ENCODE measurements at regions not wholly inside any gene's neighbourhood (a gene's known extent, or its start where the extent isn't known, plus 50 kb on each side); places are given as distances from the start of the nearest gene placed in this dataset.
"Not testable (repeated sequence)": the region's sequence is repeated elsewhere in the genome, so short reads cannot be mapped to it uniquely, and the experiment has no call there.

DNA sequence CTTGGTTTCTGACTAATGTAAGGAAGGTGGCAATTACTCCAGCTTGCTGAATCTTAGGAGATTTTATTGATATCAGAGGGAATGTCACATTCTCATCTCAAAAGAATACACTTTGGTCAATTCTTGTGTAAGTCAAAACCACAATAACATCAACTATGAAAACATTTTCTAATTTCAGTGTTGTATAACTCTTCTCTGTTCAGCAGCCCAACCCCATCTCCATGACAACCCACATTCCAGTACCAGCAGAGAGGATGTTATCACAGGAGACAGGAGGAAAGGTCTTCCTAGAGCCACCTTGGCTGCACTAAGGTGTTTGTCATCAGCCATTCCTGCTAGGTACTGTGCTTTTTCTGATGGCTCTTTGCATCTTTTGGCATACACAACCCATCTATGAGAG lies 529.1 kb upstream of the BRINP1 start:
- no peak for DNase-seq

DNA sequence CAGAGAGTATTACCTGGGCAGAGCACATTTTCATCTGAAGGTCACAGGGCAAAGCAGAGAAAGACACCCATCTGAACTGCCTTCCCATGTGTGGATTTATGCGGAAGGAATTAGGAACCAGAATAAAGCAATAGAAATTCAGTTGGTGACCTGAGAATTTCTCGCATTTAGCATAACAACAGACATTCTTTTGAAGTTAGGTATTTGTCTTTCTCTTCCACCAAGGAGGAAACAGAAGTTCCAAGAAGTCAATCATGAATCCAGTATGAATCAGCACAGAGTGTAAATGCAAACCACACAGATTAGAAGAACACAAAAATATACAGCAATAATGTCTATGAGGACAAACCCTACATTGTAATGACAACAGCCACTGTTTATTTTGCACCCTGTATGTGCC lies 515.2 kb upstream of the BRINP1 start:
- no peak for DNase-seq

DNA sequence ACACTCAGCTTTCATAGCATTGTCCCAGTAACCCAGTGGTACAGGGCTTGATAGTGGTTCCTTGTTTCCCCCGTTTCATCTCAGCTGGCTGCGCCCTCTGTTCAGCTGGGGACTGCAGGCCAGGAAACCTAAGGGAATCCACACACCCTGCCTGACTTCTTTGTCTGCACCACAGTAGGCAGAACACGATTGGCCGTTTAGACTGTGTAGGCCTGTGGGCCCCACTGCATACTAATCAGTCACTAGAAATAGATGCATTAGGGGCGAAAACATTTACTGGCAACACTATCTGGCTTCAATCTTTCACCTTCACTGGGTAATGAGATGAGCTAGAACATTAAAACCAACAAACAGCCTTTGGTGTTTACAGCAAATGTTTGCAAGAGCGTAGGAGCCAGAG lies 512.7 kb upstream of the BRINP1 start:
- DNase-seq, result no peak

DNA sequence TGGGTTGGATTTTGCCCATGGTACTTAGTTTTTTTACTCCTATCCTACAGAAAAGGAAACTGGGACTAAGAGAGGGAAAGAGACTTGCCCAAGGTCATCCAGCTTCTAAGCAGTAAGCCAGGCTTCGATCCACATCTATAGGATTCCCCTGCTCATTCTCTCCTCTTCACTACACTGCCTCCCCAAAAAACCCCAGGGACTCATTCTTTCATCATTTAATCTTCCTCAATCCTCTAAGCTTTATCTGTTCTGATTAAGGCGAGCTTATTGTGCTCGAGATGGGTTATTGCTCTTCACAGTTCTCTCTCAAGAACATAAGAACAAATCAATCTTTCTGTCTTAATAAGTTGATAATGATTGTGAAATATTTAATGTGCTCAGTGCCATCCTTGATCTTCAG lies 511.1 kb upstream of the BRINP1 start:
- DNase-seq, result no peak

- DNase-seq, result no peak
Measured at GRCh38 chr9:119877306-119877705, 508.1 kb upstream of the BRINP1 start.

- DNase-seq, result no peak
Measured at GRCh38 chr9:119873877-119874276, 504.6 kb upstream of the BRINP1 start.

DNA sequence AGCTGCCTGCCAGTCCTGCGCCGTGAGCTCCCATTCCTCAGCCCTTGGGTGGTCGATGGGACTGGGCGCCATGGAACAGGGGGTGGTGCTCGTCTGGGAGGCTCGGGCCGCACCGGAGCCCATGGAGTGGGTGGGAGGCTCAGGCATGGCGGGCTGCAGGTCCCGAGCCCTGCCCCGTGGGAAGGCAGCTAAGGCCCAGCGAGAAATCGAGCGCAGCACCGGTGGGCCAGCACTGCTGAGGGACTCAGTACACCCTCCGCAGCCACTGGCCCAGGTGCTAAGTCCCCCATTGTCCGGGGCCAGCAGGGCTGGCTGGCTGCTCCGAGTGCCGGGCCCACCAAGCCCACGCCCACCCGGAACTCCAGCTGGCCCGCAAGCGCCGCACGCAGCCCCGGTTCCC lies 501.0 kb upstream of the BRINP1 start:
- not testable (repeated sequence) for DNase-seq

DNA sequence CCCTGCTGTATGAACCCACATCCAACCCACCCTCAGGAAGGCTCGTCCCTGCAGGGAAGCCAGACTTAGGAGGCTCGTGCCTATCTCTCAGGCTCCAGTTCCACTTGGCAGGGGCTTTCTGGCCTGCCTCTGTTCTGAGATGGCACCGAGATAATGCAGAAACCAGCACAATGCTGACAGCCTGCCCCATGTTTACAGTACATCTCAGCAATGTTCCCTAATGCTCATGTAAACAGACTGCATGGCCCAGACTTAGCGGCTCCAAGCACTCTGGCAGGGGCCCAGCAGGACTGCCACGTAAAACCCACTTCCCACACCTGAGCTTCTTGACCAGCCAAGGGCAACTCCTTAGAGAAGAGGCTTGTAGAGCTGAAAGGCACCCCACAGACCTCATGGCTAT lies 499.5 kb upstream of the BRINP1 start:
- no peak for DNase-seq

DNA sequence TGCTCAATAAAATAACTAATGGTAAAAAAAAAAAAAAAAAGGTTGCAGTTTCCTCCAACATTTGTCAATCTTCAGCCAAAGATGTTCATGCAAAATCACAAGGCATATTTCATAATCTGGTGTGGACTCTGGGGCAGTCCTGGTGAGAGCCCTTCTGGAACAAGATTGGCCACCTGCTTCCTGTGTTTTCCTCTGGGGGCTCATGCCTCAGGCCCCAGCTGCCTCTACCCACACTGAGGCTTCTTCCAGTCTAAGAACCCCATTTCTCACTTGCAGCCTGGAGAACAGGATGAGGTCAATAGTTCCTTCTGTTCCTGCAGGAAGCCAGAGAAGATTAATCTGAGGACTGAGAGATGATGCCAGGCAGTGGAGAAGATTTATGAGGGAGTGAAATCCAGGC lies 492.6 kb upstream of the BRINP1 start:
- no peak for DNase-seq

DNA sequence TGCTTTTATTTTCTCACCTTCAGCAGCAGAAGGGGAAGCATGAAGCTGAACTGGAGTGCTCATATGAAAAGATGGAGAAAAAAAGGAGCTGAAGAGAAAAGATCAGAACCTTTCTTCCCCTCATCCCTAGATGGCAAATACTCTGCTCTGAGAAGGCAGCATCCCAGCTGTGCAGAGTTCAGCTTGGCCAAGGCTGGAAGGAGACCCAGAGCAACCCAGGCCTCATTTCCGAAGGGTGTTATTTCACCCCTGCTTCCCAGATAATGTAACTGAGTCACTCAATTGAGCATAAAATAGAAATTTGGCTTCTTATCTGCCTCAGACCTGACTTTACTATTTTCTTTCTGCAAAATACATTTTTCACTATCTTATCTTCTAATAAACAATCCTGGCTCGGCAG lies 489.9 kb upstream of the BRINP1 start:
- DNase-seq, result no peak

GRCh38 chr9:119853126-119853525 lies 483.9 kb upstream of the BRINP1 start:
- DNase-seq, result no peak

GRCh38 chr9:119852390-119852789 lies 483.2 kb upstream of the BRINP1 start:
- no peak for DNase-seq

GRCh38 chr9:119844431-119844830 lies 475.2 kb upstream of the BRINP1 start:
- no peak for DNase-seq

- no peak for DNase-seq
Measured at GRCh38 chr9:119841016-119841415, 471.8 kb upstream of the BRINP1 start.

DNA sequence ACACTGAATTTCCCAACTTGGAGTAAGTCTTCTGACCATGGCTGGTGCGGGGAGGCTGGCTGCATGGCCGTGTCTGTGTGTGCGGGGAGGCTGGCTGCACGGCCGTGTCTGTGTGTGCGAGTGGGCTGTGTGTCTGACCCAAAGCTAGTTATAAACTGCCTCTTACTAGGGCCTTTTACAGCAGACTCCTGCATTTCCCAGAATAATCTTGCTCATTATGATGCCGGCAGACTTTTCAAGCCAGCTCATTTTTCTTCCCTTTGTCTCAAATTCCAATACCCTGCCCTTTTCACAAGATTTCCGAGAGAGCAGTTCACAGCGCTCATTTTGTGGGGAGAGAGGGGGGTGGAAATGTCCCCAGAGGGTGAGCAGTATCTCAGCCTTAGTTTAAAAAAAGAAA lies 470.7 kb upstream of the BRINP1 start:
- DNase-seq, result no peak

DNA sequence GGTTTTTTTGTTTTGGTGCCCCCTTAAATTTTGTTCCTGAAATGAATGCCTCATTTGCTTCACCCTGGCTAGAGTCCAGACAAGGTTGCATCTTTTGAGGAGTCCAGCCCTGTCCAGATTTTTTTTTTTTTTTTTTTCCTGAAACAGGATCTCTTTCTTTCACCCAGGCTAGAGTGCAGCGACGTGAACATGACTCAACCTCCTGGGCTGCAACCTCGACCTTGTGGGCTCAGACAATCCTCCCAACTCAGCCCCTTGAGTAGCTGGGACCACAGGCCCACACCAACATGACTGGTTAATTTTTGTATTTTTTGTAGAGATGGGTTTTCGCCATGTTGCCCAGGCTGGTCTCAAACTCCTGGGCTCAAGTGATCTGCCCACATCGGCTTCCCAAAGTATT lies 469.0 kb upstream of the BRINP1 start:
- no peak for DNase-seq

DNA sequence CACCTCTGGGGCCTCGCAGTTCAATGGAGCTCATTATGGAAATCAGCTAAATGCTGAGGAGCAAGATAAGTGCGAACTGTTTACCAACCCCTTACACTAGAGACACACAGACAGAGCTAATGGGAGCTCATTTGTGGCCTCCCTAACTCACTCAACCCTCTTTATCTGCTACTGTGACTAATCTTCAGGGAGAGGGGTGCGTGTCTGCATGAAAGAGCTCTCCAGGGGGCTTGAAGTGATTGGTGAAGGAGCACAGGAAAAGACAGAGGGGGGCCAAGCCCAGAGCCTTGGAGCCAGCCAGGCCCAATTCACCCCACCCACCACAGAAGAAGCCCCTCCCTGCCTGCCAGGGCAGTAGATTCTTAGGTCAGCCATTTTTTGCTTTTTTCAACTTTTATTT lies 466.8 kb upstream of the BRINP1 start:
- no peak for DNase-seq

GRCh38 chr9:119834064-119834620 lies 464.9 kb upstream of the BRINP1 start:
- no peak for DNase-seq

GRCh38 chr9:119831309-119831708 lies 462.1 kb upstream of the BRINP1 start:
- no peak for DNase-seq

- DNase-seq, result no peak
Measured at GRCh38 chr9:119829748-119830147, 460.5 kb upstream of the BRINP1 start.

- no peak for DNase-seq
Measured at GRCh38 chr9:119829186-119829585, 460.0 kb upstream of the BRINP1 start.

DNA sequence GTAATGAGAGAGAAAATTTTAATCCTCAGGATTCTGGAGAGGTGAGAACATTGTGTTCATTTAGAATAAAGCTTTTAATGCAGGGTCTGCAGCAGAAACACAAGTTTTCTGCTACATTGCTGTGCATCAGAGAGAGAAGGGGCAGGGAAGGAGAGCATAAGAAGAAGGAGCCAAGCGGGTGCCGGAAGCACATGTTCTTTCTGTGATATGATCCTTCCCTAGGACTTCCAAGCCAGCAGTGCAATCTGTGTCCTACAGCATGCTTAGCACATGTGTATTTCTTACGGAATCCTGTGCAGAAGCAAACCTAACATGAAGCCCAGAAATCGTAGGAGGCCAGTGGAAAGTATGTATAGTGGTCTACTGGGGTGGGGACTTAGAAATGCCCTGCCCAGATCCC lies 458.3 kb upstream of the BRINP1 start:
- no peak for DNase-seq

- DNase-seq, result no peak
Measured at GRCh38 chr9:119827126-119827525, 457.9 kb upstream of the BRINP1 start.

GRCh38 chr9:119818726-119819435 lies 449.6 kb upstream of the BRINP1 start:
- no peak for DNase-seq

Data from activated CD8-positive, alpha-beta memory T cell treated with anti-CD3 and anti-CD28 coated beads, Interleukin-2, amount 50 U/mL, for 48 hours (primary cell).